ENCODE measurements at regions not wholly inside any gene's neighbourhood (a gene's known extent, or its start where the extent isn't known, plus 50 kb on each side); places are given as distances from the start of the nearest gene placed in this dataset.
"Not testable (repeated sequence)": the region's sequence is repeated elsewhere in the genome, so short reads cannot be mapped to it uniquely, and the experiment has no call there.

DNA sequence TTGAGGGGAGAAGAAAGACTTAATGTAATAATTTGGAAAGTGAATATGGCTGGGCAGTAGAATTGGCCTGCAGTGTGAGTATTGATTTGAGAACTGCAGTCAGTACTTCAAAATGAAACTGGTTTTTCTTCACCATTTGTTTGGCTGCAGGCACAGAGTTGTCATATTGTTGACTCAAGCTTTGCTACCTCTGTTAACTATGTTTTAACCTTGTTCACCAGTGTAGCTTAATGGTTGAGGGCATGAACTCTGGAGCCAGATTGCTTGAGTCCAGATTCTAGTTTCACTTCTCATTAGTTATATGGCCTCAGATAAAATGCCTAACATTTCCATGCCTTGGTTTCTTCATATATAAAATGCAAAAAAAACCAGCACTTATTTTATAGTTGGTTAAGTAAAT lies 64.1 kb downstream of the CFAP44 start:
- DNase-seq (ENCODE audit: low read depth): no peak
- TF ChIP-seq MYC (IDR thresholded peaks at IDR 0.05; ENCODE audit: low read depth, low read length) (no peak), MAX (IDR thresholded peaks at IDR 0.05; ENCODE audit: low read depth, low read length) (no peak), POLR2A (IDR thresholded peaks at IDR 0.05; ENCODE audit: extremely low read depth, insufficient read length) (no peak)
- TF ChIP-seq, protein P1, sequence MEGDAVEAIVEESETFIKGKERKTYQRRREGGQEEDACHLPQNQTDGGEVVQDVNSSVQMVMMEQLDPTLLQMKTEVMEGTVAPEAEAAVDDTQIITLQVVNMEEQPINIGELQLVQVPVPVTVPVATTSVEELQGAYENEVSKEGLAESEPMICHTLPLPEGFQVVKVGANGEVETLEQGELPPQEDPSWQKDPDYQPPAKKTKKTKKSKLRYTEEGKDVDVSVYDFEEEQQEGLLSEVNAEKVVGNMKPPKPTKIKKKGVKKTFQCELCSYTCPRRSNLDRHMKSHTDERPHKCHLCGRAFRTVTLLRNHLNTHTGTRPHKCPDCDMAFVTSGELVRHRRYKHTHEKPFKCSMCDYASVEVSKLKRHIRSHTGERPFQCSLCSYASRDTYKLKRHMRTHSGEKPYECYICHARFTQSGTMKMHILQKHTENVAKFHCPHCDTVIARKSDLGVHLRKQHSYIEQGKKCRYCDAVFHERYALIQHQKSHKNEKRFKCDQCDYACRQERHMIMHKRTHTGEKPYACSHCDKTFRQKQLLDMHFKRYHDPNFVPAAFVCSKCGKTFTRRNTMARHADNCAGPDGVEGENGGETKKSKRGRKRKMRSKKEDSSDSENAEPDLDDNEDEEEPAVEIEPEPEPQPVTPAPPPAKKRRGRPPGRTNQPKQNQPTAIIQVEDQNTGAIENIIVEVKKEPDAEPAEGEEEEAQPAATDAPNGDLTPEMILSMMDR (IDR thresholded peaks at IDR 0.05; ENCODE audit: low read depth, low read length): no peak

GRCh38 chr3:113374078-113374477 lies 67.2 kb downstream of the CFAP44 start:
- TF ChIP-seq MAX (IDR thresholded peaks at IDR 0.05; ENCODE audit: low read depth, low read length): no peak
- no peak for TF ChIP-seq MYC (IDR thresholded peaks at IDR 0.05; ENCODE audit: low read depth, low read length)
- TF ChIP-seq, protein P1 (IDR thresholded peaks at IDR 0.05; ENCODE audit: low read depth, low read length): no peak
- TF ChIP-seq POLR2A (IDR thresholded peaks at IDR 0.05; ENCODE audit: extremely low read depth, insufficient read length): no peak
- H3K4me3 ChIP-seq (ENCODE audit: low read depth, low read length): no peak overlapping the region
- DNase-seq (ENCODE audit: low read depth): no peak

More for the DNA sequence above, 64.1 kb downstream of the CFAP44 start:
- H3K4me3 ChIP-seq (ENCODE audit: low read depth, low read length): no peak overlapping the region

- not testable (repeated sequence) for DNase-seq (ENCODE audit: low read depth); H3K4me3 ChIP-seq (ENCODE audit: low read depth, low read length)
Measured at GRCh38 chr3:113366800-113367199, 74.5 kb downstream of the CFAP44 start.

GRCh38 chr3:113355340-113355739 lies 86.0 kb downstream of the CFAP44 start:
- not testable (repeated sequence) for DNase-seq (ENCODE audit: low read depth); H3K4me3 ChIP-seq (ENCODE audit: low read depth, low read length)

- H3K4me3 ChIP-seq (ENCODE audit: low read depth, low read length): no peak overlapping the region
- peak; percentile 11 for DNase-seq (ENCODE audit: low read depth)
Measured at GRCh38 chr3:113354307-113354706, 87.0 kb downstream of the CFAP44 start.

GRCh38 chr3:113353678-113354077 lies 87.6 kb downstream of the CFAP44 start:
- DNase-seq (ENCODE audit: low read depth): no peak
- no peak overlapping the region for H3K4me3 ChIP-seq (ENCODE audit: low read depth, low read length)
- TF ChIP-seq POLR2A (IDR thresholded peaks at IDR 0.05; ENCODE audit: extremely low read depth, insufficient read length) (no peak), MAX (IDR thresholded peaks at IDR 0.05; ENCODE audit: low read depth, low read length) (no peak), MYC (IDR thresholded peaks at IDR 0.05; ENCODE audit: low read depth, low read length) (no peak)
- TF ChIP-seq, protein P1 (IDR thresholded peaks at IDR 0.05; ENCODE audit: low read depth, low read length): no peak

More at GRCh38 chr3:113354307-113354706, 87.0 kb downstream of the CFAP44 start:
- TF ChIP-seq MAX (IDR thresholded peaks at IDR 0.05; ENCODE audit: low read depth, low read length): no peak
- no peak for TF ChIP-seq POLR2A (IDR thresholded peaks at IDR 0.05; ENCODE audit: extremely low read depth, insufficient read length)
- TF ChIP-seq, protein P1 (IDR thresholded peaks at IDR 0.05; ENCODE audit: low read depth, low read length): no peak
- no peak for TF ChIP-seq MYC (IDR thresholded peaks at IDR 0.05; ENCODE audit: low read depth, low read length)

DNA sequence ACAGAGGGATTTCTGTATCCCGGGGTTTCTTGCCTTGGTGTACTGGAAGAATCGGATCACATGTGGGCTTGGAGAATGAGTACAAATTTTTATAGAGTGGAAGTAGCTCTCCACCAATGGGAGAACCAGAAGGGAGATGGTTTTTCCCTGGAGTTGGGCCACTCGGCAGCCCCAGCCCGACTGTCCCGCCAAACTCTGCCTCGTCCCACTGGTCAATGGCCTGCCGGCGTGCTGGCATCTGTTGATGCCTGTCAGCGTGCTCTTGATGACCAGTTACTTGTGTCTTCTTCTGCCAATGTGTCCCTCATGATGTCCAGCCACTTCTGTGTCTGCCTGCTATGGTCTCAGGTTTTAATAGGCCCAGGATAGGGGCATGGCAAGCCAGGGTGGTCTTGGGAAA lies 100.5 kb downstream of the CFAP44 start:
- DNase-seq (ENCODE audit: low read depth): no peak
- TF ChIP-seq MAX (IDR thresholded peaks at IDR 0.05; ENCODE audit: low read depth, low read length): no peak
- TF ChIP-seq, protein P1 (IDR thresholded peaks at IDR 0.05; ENCODE audit: low read depth, low read length): no peak
- no peak for TF ChIP-seq MYC (IDR thresholded peaks at IDR 0.05; ENCODE audit: low read depth, low read length)
- TF ChIP-seq POLR2A (IDR thresholded peaks at IDR 0.05; ENCODE audit: extremely low read depth, insufficient read length): no peak
- no peak overlapping the region for H3K4me3 ChIP-seq (ENCODE audit: low read depth, low read length)

Measured in NB4 (cell line).